ENCODE measurements at regions not wholly inside any gene's neighbourhood (a gene's known extent, or its start where the extent isn't known, plus 50 kb on each side); places are given as distances from the start of the nearest gene placed in this dataset.

DNA sequence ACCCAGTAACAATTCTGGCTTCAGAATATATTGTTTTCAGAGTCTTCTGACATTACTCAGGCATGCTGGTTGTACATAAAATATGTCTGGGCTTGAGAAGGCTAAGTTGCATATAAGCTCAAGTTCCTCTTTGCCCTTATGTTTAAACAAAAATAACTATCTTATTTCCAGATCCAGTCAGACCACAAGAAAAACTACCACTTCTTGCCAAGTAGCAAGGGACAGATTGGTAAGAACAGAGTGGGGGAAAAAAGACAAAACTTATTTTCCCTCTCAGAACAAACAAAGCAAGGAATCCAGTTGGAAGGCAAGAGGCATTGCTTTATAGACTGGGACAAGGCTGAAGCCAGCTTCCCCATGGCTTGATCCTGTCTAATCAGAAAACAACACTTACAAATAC, 1036.7 kb upstream of the CELF4 start:
- no peak for TF ChIP-seq JUND (IDR thresholded peaks at IDR 0.05; ENCODE audit: low read depth)
- in situ Hi-C loops (cut with HindIII; ENCODE audit: low pct_unique_long_range_greater_than_20kb, low sequenced_read_pairs): no loop called here

GRCh38 chr18:38587571-38587970, 1022.0 kb upstream of the CELF4 start:
- no peak for TF ChIP-seq JUND (IDR thresholded peaks at IDR 0.05; ENCODE audit: low read depth)
- in situ Hi-C loops (cut with HindIII; ENCODE audit: low pct_unique_long_range_greater_than_20kb, low sequenced_read_pairs): no loop called here
- DNase-seq (ENCODE audit: low read depth in 1 of 2, low spot score in 1 of 2): no peak

More for the DNA sequence above, 1036.7 kb upstream of the CELF4 start:
- no peak for DNase-seq (ENCODE audit: low read depth in 1 of 2, low spot score in 1 of 2)

DNA sequence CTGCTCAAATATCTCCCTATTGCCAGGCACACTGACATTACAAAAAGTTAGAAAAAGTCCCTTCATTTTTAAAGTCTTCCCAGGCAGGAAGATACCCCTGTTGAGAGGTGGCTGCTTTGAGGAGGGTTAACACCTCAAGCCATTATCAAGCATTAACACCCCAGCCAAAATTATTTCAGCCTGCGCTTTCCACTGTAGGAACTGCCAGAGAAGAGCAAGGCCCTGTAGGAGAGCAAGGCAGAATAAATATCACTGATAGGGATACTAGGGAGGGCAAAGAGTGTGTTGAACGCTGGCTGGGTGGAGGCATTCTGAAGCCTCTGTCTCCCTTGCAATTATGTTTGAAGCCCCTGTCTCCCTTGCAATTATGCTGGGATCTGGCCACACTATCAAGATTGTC, 1020.7 kb upstream of the CELF4 start:
- in situ Hi-C loops (cut with HindIII; ENCODE audit: low pct_unique_long_range_greater_than_20kb, low sequenced_read_pairs): no loop called here
- DNase-seq (ENCODE audit: low read depth in 1 of 2, low spot score in 1 of 2): no peak
- no peak for TF ChIP-seq JUND (IDR thresholded peaks at IDR 0.05; ENCODE audit: low read depth)

GRCh38 chr18:38579764-38580163, 1014.2 kb upstream of the CELF4 start:
- in situ Hi-C loops (cut with HindIII; ENCODE audit: low pct_unique_long_range_greater_than_20kb, low sequenced_read_pairs): no loop called here
- no peak for DNase-seq (ENCODE audit: low read depth in 1 of 2, low spot score in 1 of 2)
- TF ChIP-seq JUND (IDR thresholded peaks at IDR 0.05; ENCODE audit: low read depth): no peak

GRCh38 chr18:38576916-38577315, 1011.3 kb upstream of the CELF4 start:
- TF ChIP-seq JUND (IDR thresholded peaks at IDR 0.05; ENCODE audit: low read depth): no peak
- DNase-seq (ENCODE audit: low read depth in 1 of 2, low spot score in 1 of 2): no peak
- in situ Hi-C loops (cut with HindIII; ENCODE audit: low pct_unique_long_range_greater_than_20kb, low sequenced_read_pairs): no loop called here

- TF ChIP-seq JUND (IDR thresholded peaks at IDR 0.05; ENCODE audit: low read depth): no peak
- no peak for DNase-seq (ENCODE audit: low read depth in 1 of 2, low spot score in 1 of 2)
- in situ Hi-C loops (cut with HindIII; ENCODE audit: low pct_unique_long_range_greater_than_20kb, low sequenced_read_pairs): no loop called here
Observed at GRCh38 chr18:38576349-38576748, 1010.8 kb upstream of the CELF4 start.

GRCh38 chr18:38575648-38576047, 1010.0 kb upstream of the CELF4 start:
- in situ Hi-C loops (cut with HindIII; ENCODE audit: low pct_unique_long_range_greater_than_20kb, low sequenced_read_pairs): no loop called here
- no peak for DNase-seq (ENCODE audit: low read depth in 1 of 2, low spot score in 1 of 2)
- no peak for TF ChIP-seq JUND (IDR thresholded peaks at IDR 0.05; ENCODE audit: low read depth)

DNA sequence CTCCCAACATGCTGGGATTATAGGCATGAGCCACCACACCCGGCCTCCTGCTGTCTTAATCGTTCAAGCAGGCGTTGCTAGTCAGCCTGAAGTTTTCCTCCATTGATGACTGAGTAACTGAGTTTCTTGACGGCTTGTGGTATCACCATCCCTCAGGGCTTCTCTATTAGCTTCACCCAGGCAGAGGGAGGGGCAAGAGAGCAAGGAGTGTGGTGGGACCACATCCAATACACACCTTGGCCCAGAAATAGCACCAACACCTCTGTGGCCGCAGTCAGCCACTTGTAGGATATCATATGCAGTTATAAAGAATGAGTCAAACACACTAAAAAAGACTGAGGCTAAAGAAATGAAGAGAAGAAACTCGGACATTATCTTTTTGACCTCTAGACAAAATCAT, 1009.4 kb upstream of the CELF4 start:
- no peak for TF ChIP-seq JUND (IDR thresholded peaks at IDR 0.05; ENCODE audit: low read depth)
- no peak for DNase-seq (ENCODE audit: low read depth in 1 of 2, low spot score in 1 of 2)
- in situ Hi-C loops (cut with HindIII; ENCODE audit: low pct_unique_long_range_greater_than_20kb, low sequenced_read_pairs): no loop called here

DNA sequence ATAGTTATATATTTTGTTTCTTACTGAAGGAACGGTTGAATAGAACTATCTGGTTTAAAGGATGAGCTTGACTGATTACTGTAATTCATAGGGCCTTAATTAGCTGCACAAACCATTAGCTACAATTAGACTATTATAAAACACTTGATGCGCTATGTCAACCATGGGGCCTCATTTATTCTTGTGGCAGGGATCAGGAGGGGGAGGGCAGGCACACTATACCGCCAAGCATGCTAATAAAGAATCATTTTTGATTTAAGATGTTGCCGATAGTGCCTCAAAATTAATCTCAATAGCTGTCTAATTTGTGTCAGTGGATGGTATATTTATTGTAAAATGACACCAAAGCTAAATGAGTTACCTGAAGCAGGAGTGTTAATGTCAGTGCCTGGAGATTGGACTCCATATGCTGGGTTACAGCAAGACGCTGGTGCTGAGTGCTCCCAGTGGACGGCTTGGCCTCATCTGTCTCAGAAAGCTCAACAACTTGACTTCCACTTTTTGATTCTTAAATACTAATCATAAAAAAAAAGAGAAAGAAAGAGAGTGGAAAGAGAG, 1007.0 kb upstream of the CELF4 start:
- TF ChIP-seq JUND (IDR thresholded peaks at IDR 0.05; ENCODE audit: low read depth): no peak
- in situ Hi-C loops (cut with HindIII; ENCODE audit: low pct_unique_long_range_greater_than_20kb, low sequenced_read_pairs): no loop called here
- no peak for DNase-seq (ENCODE audit: low read depth in 1 of 2, low spot score in 1 of 2)

- no peak for DNase-seq (ENCODE audit: low read depth in 1 of 2, low spot score in 1 of 2)
- in situ Hi-C loops (cut with HindIII; ENCODE audit: low pct_unique_long_range_greater_than_20kb, low sequenced_read_pairs): no loop called here
Observed at GRCh38 chr18:38571651-38572050, 1006.1 kb upstream of the CELF4 start.

DNA sequence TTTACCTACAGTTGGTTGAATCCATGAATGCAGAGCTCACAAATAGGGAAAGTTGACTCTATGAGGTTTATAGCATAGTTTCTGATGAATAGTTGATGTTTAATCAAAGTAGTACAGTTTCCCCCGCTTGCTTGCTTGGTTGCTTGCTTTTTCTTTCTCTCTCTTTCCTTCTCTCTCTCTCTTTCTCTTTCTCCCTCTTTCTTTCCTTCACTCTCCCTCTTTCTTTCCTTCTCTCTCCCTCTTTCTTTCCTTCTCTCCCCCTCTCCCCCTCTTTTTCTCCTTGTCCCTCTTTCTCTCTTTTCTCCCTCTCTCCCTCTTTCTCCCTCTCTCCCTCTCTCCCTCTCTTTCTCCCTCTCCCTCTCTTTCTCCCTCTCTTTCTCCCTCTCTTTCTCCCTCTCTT, 999.9 kb upstream of the CELF4 start:
- no peak for TF ChIP-seq JUND (IDR thresholded peaks at IDR 0.05; ENCODE audit: low read depth)
- no peak for DNase-seq (ENCODE audit: low read depth in 1 of 2, low spot score in 1 of 2)
- in situ Hi-C loops (cut with HindIII; ENCODE audit: low pct_unique_long_range_greater_than_20kb, low sequenced_read_pairs): no loop called here

More at GRCh38 chr18:38571651-38572050, 1006.1 kb upstream of the CELF4 start:
- TF ChIP-seq JUND (IDR thresholded peaks at IDR 0.05; ENCODE audit: low read depth): no peak

GRCh38 chr18:38563396-38563980, 997.9 kb upstream of the CELF4 start:
- in situ Hi-C loops (cut with HindIII; ENCODE audit: low pct_unique_long_range_greater_than_20kb, low sequenced_read_pairs): no loop called here
- no peak for DNase-seq (ENCODE audit: low read depth in 1 of 2, low spot score in 1 of 2)
- no peak for TF ChIP-seq JUND (IDR thresholded peaks at IDR 0.05; ENCODE audit: low read depth)

DNA sequence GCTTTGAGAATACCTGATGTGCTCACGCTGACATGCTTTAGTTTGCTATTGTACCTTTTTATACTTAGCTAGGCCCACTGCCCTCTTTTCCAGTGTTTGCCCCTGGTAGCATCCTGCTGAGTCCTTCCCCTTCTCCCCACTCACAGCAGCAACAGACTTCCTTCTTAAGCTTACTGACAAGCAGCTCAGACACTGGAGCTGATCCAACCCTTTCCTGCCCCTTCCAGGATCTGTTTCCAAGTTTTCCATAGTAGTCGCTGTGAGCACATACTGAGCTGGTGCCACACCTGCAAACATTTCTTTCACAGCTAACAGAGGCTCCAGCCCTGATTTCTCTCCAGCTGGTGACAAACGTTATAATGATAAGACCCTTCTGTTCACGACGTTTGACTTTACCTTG, 991.4 kb upstream of the CELF4 start:
- DNase-seq (ENCODE audit: low read depth in 1 of 2, low spot score in 1 of 2): no peak
- TF ChIP-seq JUND (IDR thresholded peaks at IDR 0.05; ENCODE audit: low read depth): no peak
- in situ Hi-C loops (cut with HindIII; ENCODE audit: low pct_unique_long_range_greater_than_20kb, low sequenced_read_pairs): no loop called here

GRCh38 chr18:38552732-38553321, 987.2 kb upstream of the CELF4 start:
- DNase-seq (ENCODE audit: low read depth in 1 of 2, low spot score in 1 of 2): no peak
- no peak for TF ChIP-seq JUND (IDR thresholded peaks at IDR 0.05; ENCODE audit: low read depth)
- in situ Hi-C loops (cut with HindIII; ENCODE audit: low pct_unique_long_range_greater_than_20kb, low sequenced_read_pairs): no loop called here

Measured in T47D (cell line).